ENCODE measurements at regions not wholly inside any gene's neighbourhood (a gene's known extent, or its start where the extent isn't known, plus 50 kb on each side); places are given as distances from the start of the nearest gene placed in this dataset.

- Histone ChIP-seq H3K9me3 (no peaks in the 10 kb centered on the region), H3K4me2 (no peak overlapping the region), H3K4me1 (no peaks in the 10 kb centered on the region; the same call in 2 of the 3 replicates), H3K4me3 (no peak overlapping the region), H3K27ac (no peak overlapping the region)
- POLR2A ChIA-PET: no interaction called here
- CTCF ChIA-PET: interaction anchor here (1.9 kb wide), 1 partner anchor 38 kb away, joined by 8 read pairs; no protein-coding TSS in a partner anchor
- TF ChIP-seq ZSCAN20 (CRISPR knock-in tag; IDR thresholded peaks at IDR 0.05): no peak
- TF ChIP-seq JUN (IDR thresholded peaks at IDR 0.05): no peak
- TF ChIP-seq CHD2 (IDR thresholded peaks at IDR 0.05; ENCODE audit: low read length, partially characterized antibody): no peak
- no peak for TF ChIP-seq BHLHE40 (IDR thresholded peaks at IDR 0.05; ENCODE audit: low read depth, low read length)
- TF ChIP-seq KDM5A (IDR thresholded peaks at IDR 0.05): no peak
- no peak for TF ChIP-seq TP53 (CRISPR knock-in tag; IDR thresholded peaks at IDR 0.05)
- no peak for TF ChIP-seq RAD21 (conservative IDR thresholded peaks at IDR 0.05 in 1 of 2, IDR thresholded peaks at IDR 0.05 in 1 of 2)
- no peak for TF ChIP-seq RCOR1 (IDR thresholded peaks at IDR 0.05; ENCODE audit: low read depth, low read length)
- TF ChIP-seq CEBPB (IDR thresholded peaks at IDR 0.05): no peak
- TF ChIP-seq, protein P1, sequence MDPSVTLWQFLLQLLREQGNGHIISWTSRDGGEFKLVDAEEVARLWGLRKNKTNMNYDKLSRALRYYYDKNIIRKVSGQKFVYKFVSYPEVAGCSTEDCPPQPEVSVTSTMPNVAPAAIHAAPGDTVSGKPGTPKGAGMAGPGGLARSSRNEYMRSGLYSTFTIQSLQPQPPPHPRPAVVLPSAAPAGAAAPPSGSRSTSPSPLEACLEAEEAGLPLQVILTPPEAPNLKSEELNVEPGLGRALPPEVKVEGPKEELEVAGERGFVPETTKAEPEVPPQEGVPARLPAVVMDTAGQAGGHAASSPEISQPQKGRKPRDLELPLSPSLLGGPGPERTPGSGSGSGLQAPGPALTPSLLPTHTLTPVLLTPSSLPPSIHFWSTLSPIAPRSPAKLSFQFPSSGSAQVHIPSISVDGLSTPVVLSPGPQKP (IDR thresholded peaks at IDR 0.05; ENCODE audit: low read depth, low read length): no peak
- FAIRE-seq (no peak), ATAC-seq (no peak; a peak in 1 of 6 replicates), DNase-seq (ENCODE audit: low read depth in 1 of 2, low spot score in 1 of 2) (no peak)
- 75% methylated on average over 3 of the region's 6 CpGs for WGBS (ENCODE audit: missing lambda C conversion rate)
Observed at GRCh38 chr10:34957531-34957930, 132.6 kb downstream of the CUL2 start.

- WGBS (ENCODE audit: missing lambda C conversion rate): 67% methylated on average over 3 of the region's 3 CpGs
Observed at GRCh38 chr10:34956756-34957155, 133.4 kb downstream of the CUL2 start.

GRCh38 chr10:34955391-34955790, 134.8 kb downstream of the CUL2 start:
- no peak for TF ChIP-seq EHF (CRISPR knock-in tag; IDR thresholded peaks at IDR 0.05)
- TF ChIP-seq, protein P1 (IDR thresholded peaks at IDR 0.05; ENCODE audit: low read depth, low read length): no peak
- no peak for TF ChIP-seq MAZ (IDR thresholded peaks at IDR 0.05; ENCODE audit: borderline replicate concordance, low read depth, low read length)
- TF ChIP-seq EHMT2 (IDR thresholded peaks at IDR 0.05; ENCODE audit: low read depth): no peak
- no peak for TF ChIP-seq ESRRA (IDR thresholded peaks at IDR 0.05; ENCODE audit: borderline replicate concordance, low read length)
- POLR2A ChIA-PET: no interaction called here
- Histone ChIP-seq H3K27ac (no peak overlapping the region), H3K9me3 (no peaks in the 10 kb centered on the region), H3K4me3 (no peak overlapping the region), H3K4me1 (no peaks in the 10 kb centered on the region; the same call in 2 of the 3 replicates), H3K4me2 (no peak overlapping the region)
- DNase-seq (ENCODE audit: low read depth in 1 of 2, low spot score in 1 of 2) (no peak), ATAC-seq (no peak), FAIRE-seq (no peak)
- CTCF ChIA-PET: no interaction called here
- WGBS (ENCODE audit: missing lambda C conversion rate): 76% methylated on average over 2 of the region's 2 CpGs

More at GRCh38 chr10:34956756-34957155, 133.4 kb downstream of the CUL2 start:
- Histone ChIP-seq H3K9me3 (no peaks in the 10 kb centered on the region), H3K4me1 (no peaks in the 10 kb centered on the region; the same call in 2 of the 3 replicates), H3K4me3 (no peak overlapping the region), H3K27ac (no peak overlapping the region), H3K4me2 (no peak overlapping the region)
- peak; percentile 18 to 33 for DNase-seq (ENCODE audit: low read depth in 1 of 2, low spot score in 1 of 2)
- POLR2A ChIA-PET: no interaction called here
- no peak for FAIRE-seq
- peak; percentile 80 to 83; a peak in 4 of 6 replicates for ATAC-seq
- TF ChIP-seq GATA3 (IDR thresholded peaks at IDR 0.05; ENCODE audit: borderline replicate concordance): no peak
- TF ChIP-seq NPAS2 (CRISPR knock-in tag; IDR thresholded peaks at IDR 0.05; ENCODE audit: borderline replicate concordance): no peak
- TF ChIP-seq FOXS1 (CRISPR knock-in tag; IDR thresholded peaks at IDR 0.05): no peak
- no peak for TF ChIP-seq CBX2 (IDR thresholded peaks at IDR 0.05; ENCODE audit: borderline replicate concordance, low read depth)
- TF ChIP-seq TP53 (CRISPR knock-in tag; IDR thresholded peaks at IDR 0.05): no peak
- TF ChIP-seq RARB (CRISPR knock-in tag; IDR thresholded peaks at IDR 0.05): no peak
- CTCF ChIA-PET: interaction anchor here (1.5 to 1.9 kb wide), 2 partner anchors 25 to 38 kb away, joined by 4 to 8 read pairs; no protein-coding TSS in a partner anchor

- no peaks in the 10 kb centered on the region; the same call in 2 of the 3 replicates for H3K4me1 ChIP-seq
- no peak overlapping the region for H3K27ac ChIP-seq
- WGBS (ENCODE audit: missing lambda C conversion rate): 88% methylated on average over 5 of the region's 5 CpGs
- FAIRE-seq (no peak), ATAC-seq (no peak), DNase-seq (ENCODE audit: low read depth in 1 of 2, low spot score in 1 of 2) (no peak)
- CTCF ChIA-PET: no interaction called here
- POLR2A ChIA-PET: no interaction called here
- H3K4me3 ChIP-seq: no peak overlapping the region
- H3K9me3 ChIP-seq: no peaks in the 10 kb centered on the region
- no peak overlapping the region for H3K4me2 ChIP-seq
- TF ChIP-seq, protein P2, sequence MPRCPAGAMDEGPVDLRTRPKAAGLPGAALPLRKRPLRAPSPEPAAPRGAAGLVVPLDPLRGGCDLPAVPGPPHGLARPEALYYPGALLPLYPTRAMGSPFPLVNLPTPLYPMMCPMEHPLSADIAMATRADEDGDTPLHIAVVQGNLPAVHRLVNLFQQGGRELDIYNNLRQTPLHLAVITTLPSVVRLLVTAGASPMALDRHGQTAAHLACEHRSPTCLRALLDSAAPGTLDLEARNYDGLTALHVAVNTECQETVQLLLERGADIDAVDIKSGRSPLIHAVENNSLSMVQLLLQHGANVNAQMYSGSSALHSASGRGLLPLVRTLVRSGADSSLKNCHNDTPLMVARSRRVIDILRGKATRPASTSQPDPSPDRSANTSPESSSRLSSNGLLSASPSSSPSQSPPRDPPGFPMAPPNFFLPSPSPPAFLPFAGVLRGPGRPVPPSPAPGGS (IDR thresholded peaks at IDR 0.05): no peak
- TF ChIP-seq EHMT2 (IDR thresholded peaks at IDR 0.05; ENCODE audit: low read depth) (no peak), POLR2A (IDR thresholded peaks at IDR 0.05; ENCODE audit: low read length) (no peak), FOSL2 (IDR thresholded peaks at IDR 0.05) (no peak), FOSL2 (CRISPR knock-in tag; IDR thresholded peaks at IDR 0.05) (no peak), POLR2AphosphoS2 (conservative IDR thresholded peaks at IDR 0.05; ENCODE audit: low read length) (no peak), JUNB (IDR thresholded peaks at IDR 0.05) (no peak), PHF8 (IDR thresholded peaks at IDR 0.05; ENCODE audit: borderline replicate concordance, low read depth) (no peak), KDM1A (IDR thresholded peaks at IDR 0.05; ENCODE audit: low read depth) (no peak), FOSB (CRISPR knock-in tag; IDR thresholded peaks at IDR 0.05) (no peak)
- TF ChIP-seq, protein P3, sequence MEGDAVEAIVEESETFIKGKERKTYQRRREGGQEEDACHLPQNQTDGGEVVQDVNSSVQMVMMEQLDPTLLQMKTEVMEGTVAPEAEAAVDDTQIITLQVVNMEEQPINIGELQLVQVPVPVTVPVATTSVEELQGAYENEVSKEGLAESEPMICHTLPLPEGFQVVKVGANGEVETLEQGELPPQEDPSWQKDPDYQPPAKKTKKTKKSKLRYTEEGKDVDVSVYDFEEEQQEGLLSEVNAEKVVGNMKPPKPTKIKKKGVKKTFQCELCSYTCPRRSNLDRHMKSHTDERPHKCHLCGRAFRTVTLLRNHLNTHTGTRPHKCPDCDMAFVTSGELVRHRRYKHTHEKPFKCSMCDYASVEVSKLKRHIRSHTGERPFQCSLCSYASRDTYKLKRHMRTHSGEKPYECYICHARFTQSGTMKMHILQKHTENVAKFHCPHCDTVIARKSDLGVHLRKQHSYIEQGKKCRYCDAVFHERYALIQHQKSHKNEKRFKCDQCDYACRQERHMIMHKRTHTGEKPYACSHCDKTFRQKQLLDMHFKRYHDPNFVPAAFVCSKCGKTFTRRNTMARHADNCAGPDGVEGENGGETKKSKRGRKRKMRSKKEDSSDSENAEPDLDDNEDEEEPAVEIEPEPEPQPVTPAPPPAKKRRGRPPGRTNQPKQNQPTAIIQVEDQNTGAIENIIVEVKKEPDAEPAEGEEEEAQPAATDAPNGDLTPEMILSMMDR (IDR thresholded peaks at IDR 0.05): no peak
Observed at GRCh38 chr10:34954142-34954541, 136.0 kb downstream of the CUL2 start.
